Tibial nerve (tissue), 4 donors: ENCODE measurements at regions not wholly inside any gene's neighbourhood (a gene's known extent, or its start where the extent isn't known, plus 50 kb on each side); places are given as distances from the start of the nearest gene placed in this dataset.

ENCODE experiments used
- EP300 ChIP-seq, 2 donors: sonication (generic); formaldehyde crosslinking; IDR thresholded peaks; one replicate each; pipeline ENCODE4 v1.6.1; 2017; ENCODE audit warnings: antibody characterized with exemption in 2 of 2, mild to moderate bottlenecking in 1 of 2
- POLR2A ChIP-seq, 2 donors: fragments of 450-650 bp; IDR thresholded peaks; one replicate each; pipeline ENCODE4 v1.6.1; 2017; ENCODE audit warnings: antibody characterized with exemption in 2 of 2, mild to moderate bottlenecking in 2 of 2, moderate library complexity in 2 of 2
- TF ChIP-seq, protein P1 (sequence below), 5 experiments: fragments of 200-600 bp in 3 of 5; fragments of 450-650 bp in 2 of 5; sonication (generic) in 3 of 5; IDR thresholded peaks; one replicate each; pipeline ENCODE4 v1.5.1; 2016 to 2019; ENCODE audit warnings: antibody characterized with exemption in 5 of 5, mild to moderate bottlenecking in 3 of 5, moderate library complexity in 2 of 5

DNA sequence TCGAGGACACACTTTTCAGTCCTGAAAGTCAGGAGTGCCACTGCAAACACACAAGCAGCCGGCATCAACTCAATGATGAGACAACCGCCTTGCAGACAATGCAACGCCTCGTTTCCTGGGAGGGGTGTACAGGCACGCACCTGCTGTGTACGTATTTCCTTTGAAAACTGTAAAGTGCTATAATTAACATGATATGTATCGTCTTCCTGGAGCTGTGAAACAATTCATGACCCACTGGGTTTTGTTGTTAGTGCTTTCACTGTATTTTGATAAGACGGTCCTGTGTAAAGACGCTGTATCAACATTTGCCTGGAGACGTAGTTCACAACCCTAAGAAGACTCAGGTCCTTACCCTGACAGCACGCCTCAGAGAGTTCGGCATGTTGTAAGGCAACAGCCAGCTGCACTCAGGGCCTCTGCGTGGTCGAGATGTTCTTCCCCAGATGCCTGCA is 105.7 kb upstream of the ANO1 start:
- TF ChIP-seq, protein P1, sequence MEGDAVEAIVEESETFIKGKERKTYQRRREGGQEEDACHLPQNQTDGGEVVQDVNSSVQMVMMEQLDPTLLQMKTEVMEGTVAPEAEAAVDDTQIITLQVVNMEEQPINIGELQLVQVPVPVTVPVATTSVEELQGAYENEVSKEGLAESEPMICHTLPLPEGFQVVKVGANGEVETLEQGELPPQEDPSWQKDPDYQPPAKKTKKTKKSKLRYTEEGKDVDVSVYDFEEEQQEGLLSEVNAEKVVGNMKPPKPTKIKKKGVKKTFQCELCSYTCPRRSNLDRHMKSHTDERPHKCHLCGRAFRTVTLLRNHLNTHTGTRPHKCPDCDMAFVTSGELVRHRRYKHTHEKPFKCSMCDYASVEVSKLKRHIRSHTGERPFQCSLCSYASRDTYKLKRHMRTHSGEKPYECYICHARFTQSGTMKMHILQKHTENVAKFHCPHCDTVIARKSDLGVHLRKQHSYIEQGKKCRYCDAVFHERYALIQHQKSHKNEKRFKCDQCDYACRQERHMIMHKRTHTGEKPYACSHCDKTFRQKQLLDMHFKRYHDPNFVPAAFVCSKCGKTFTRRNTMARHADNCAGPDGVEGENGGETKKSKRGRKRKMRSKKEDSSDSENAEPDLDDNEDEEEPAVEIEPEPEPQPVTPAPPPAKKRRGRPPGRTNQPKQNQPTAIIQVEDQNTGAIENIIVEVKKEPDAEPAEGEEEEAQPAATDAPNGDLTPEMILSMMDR (IDR thresholded peaks at IDR 0.05): no peak
- TF ChIP-seq POLR2A (IDR thresholded peaks at IDR 0.05) (no peak), EP300 (IDR thresholded peaks at IDR 0.05) (no peak)
